GM19240 (cell line): ENCODE measurements at regions not wholly inside any gene's neighbourhood (a gene's known extent, or its start where the extent isn't known, plus 50 kb on each side); places are given as distances from the start of the nearest gene placed in this dataset.

Experiments used
- DNase-seq: peaks from one replicate; pipeline ENCODE4 v3.0.0; 2011; ENCODE audit warnings: low spot score; ENCODE audit not compliant: insufficient read length

DNA sequence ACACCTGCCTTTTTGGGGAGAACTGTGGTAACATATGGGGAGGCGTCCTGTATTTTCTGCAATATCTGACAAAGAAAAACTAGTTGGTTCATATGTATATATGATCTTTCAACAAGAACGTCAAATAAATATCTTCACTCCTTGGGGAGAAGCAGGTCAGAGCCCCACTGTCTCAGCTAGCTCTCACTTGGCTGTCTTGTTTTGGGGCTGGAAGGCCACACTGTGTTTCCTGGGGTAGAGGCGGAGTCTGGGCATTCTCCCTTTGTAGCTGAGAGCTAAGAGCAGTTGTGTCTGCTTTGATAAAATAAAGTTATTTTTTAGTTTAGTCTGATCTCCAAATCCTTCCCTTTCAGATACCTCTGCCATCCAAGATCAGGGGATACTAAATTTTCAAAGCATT is 83.9 kb upstream of the IGFBP3 start:
- DNase-seq: no peak

DNA sequence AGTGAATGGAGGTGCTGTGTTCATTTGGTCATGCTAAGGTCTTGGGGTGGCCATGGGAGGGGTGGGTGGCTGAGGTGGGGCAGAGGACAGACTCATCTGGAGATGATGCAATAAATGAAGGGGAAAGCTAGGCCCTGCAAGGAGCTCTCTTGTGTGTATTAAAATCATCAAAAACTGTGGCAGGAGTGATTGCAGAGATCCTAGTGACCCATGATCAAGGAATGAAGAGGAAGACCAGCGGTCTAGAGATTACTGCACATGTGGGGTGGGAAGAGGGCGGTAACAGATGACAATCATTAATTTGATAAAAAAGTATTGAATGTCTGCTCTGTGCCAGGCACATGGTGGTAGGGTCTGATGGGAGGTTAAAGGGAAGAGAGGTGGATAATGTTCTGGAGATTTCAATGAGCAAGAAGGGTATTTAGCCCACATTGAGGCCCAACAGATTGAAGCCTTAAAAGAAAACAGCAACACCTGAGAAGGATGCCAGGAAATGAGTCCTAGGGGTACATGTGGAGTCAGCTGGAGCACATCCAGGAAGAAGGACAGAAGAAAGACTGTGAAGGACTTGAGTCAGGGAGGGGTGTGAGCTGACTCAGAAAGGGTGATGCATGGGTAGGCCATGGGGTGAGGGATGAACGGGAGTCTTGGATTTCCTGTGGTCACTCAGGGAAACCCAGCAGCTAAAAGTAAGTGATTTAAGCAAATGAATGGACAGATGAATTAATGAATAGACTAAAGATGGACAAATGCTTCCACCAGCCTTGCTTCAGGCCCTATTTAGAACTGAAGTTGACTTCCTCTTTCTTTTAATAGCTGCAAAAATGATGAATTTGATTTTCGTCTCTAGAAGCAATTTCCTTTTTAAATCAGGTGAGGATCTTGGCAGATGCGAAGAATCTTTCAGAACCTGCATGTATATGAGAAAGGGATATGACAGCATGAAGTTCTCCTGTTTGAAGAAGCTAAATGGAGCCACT is 83.1 kb upstream of the IGFBP3 start:
- DNase-seq: no peak

DNA sequence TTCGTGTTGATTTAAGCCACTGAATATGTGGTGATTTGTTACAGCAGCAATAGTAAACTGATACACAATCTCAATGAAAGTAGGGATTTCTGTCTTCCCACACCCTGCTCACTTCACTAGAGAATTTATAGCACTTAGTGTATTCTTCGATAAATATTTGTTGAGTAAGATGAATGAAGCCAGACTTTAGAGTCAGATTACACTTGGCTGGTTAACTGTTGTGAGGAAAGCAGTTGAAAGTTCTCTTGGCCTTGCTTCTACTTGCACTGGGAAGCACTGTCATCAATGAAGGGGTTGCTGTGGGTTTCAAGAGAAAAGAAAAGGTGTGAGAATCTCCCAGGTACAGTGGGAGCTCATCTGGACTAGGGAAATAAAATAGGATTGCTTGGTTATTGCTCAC is 82.1 kb upstream of the IGFBP3 start:
- no peak for DNase-seq

DNA sequence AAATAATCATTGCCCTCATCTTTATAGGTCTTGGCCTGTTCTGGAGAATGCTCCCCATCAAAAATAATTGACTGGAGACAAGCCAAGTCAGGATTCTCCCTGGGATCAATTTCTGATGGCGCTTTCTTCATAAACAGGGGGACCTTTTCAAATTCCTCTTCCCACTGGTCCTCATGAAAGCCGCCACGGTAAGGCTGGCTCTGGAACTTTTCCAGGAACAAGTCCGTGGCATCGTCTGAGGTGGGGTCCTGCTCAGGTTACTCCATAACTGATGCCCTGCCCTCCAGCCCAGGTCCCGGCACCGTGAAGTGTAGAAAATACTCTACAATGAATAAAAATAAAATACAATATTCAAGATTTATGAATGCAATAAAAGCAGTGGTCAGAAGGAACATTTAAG is 79.4 kb upstream of the IGFBP3 start:
- DNase-seq: no peak

DNA sequence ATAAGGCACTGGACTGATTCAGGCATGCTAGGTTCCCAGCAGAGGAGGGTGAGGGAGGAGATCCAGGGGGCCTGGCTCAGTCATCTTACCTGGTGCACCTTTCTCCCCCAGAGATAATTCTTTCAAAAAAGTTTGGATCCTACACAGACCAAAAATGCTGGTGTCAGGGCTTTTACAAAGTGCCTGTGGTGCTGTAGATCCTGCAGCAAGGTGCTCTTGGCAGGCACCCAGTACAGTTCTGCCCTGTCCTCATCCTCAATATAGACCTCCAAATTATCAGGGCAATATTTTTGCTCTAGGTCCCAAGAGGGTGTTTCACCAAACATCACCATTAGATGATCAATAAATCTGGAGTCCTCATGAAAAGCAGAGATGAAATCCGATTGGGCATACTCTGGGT is 78.5 kb upstream of the IGFBP3 start:
- DNase-seq: no peak

DNA sequence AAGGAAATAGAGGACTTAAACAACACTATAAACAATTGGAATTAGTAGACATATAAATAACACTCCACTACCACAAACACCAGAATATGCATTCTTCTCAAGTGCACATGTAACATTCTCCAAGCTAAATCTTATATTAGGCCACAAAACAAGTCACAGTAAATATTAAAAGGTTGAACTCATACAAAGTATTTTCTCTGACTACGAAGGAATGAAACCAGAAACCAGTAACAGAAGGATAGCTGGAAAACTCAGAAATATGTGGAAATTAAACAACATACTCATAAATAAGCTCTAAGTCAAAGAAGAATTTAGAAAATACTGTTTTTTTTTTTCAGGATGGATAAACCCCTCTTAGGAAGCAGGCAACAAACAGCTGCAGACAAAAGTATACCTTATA is 77.4 kb upstream of the IGFBP3 start:
- no peak for DNase-seq

DNA sequence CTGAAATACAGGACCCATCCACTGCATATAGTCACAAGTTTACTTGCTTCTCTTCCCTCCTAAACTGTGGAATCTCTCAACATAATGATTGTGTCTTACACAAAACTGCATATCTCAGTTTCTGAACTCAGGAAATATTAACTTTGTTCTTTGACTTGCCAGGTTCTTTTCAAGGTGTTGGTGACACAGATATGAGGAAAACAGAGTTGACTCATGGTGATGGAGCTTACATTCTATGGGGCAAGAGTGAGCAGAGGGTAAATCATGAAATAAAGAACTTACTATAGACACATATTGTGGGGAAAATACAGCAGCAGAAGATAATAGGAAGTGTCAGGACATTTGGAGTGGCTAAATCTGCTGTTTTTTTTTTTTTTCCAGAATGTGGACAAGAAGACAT is 72.5 kb upstream of the IGFBP3 start:
- DNase-seq: no peak

DNA sequence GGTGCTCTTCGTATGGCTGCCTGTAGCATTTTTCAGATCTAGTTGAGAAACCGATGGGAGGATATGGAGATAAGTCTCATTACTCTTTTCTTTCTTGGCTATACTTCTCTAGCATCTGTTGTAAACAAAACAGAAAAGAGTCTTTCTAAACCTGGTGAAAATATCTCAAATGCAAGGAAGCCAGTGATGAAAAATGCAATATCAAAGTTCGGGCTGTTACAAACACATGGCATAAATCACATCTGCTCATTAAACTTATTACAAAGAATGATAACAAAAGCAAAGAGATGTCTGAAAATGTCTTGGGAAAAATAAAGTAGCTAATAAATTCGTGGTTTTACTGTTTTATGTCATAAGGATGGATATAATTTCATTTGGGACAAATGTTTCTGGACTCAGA is 71.8 kb upstream of the IGFBP3 start:
- no peak for DNase-seq

DNA sequence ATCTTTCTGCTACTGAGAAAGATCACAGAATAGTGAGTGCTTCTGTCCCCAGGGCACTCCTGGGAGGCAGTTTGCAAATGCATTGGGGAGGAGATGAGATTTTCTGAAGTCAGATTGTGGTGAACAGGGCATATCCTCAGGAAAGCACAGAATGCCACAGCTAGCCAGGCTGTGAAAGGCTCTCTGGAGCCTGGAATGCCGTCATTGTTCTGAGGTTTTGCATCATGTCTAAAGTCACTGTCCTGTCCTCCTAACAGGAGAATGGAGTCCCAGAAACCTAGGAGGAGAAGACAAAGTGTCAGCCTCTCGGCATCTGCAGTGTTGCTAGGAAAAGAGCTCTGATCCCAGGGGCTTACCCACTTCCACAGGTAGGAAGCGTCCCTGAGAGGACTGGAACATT is 69.2 kb upstream of the IGFBP3 start:
- no peak for DNase-seq

DNA sequence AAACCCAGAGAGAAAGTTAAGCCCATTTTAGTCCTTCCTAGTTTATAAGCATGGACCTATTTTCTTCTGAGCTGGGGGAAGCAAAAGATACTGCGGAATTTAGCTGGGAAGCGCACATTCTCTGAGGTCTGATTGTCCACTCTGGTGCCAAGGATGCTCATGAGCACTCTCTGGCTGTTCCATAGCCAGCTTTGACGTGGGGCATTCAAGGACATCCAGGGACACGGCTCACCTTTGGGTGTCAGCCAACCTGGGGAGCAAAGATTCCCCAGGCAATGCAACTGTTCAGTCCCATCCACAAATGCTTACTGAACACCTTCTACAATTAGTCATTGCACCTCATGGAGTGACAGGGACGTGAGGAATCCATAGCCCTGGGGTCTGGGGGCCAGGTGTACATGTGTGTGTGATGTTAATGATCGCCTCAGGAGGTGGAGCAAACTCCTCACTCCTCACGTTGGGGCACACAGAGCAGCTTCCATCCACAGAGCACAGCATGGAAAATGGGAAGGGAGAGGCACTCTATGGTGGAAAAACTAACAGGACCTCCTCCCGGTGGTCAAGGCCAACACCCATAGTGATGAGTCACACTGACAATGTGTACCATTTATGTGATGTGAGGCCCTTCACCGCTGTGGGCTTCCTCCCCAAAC is 67.5 kb upstream of the IGFBP3 start:
- DNase-seq: no peak

DNA sequence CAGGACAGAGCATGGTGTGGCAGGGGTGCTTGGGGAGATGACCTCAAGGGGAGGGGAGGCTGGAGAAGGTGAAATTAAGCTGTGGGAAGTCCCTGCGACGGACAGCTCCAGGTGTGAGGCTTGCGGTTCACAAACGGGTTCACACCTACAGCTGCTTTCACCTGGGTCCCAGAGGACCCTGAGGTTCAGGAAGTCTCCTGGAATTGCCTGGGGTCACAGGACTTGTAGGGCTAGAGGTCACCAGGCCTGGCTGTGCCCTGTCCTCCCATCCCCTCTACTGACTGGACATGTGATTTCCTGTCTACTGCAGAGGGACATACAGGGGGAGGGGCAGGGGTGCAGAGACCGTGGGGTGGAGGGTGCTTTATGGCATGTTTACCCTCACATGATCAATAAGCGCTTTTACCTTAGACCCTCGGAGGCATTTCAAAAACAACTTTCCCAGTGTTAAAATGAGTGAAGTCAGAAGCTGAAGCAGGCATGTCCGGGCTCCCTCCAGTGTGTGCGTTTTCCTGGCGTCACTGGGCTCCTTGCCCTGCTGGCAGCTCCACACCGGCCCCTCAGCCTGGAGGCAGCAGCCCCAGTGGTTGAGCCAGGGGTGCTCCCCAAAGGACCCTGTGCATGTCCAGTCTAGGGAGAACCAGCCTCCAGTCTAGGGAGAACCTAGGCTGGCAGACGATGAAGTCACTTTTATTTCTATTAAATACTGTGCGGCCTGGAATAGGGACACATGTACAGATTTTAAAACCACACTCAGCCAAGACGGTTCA is 66.6 kb upstream of the IGFBP3 start:
- DNase-seq: no peak

DNA sequence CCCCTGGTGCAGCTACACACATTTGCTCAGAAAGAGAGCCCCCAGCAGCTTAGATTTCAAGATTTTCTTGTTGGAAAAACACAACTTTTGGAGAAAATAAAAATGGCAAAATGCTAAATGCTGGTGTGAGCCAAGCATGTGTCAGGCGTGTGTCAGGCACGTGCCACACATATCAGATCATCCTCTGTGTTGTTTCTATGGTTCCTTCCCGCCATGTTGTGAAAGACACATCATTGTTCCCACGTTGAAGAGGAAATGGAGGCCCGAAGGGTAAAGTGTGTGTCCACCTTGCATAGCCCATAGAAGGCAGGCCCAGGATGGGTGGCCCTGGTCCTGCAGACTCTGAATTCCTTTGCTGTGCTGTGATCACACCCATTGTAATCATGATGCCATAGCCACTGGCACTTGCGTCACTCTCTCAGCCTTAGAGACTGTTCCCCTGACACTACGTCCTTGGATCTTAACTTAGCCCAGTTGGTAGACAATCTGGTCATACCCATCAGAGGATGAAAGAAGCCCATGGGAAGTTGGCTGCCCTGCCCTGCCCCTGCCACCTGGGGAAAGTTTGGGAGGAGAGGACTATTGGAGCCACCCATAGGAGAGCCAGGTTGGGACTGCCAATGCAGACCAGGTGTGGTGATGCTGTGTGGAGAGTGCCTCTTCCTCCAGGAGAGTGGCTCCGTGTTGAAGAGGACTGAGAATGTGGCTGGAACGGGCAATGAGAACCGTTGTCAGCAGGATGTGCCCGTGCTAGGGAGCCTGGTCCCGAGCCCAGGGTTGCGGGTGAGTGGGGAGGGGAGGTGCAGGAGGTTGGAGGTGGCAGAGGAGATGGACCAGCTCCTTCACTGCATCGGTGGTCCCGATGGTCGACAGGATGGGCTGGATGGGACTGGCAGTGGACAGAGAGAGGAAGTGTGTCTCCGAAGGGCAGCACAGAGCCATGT is 65.6 kb upstream of the IGFBP3 start:
- no peak for DNase-seq

DNA sequence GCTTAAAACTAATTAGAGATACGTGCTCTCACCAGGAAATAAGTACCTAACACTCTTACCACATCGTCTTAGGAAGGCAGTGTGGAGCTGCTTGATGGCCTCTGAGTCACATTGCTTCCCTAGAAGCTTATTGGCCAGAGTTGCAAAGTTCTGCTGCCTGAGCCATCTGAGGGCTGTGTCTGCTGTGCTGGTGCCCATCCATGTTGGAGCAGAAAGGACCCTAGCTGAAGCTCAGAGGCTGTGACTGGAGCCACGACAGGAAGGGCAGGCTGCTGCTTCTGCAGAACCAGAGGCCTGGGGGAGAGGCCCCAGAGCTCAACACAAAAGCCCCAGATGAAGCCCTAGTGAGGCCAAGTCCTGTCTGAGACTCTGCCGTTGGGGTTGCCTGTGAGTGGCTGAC is 64.8 kb upstream of the IGFBP3 start:
- no peak for DNase-seq

DNA sequence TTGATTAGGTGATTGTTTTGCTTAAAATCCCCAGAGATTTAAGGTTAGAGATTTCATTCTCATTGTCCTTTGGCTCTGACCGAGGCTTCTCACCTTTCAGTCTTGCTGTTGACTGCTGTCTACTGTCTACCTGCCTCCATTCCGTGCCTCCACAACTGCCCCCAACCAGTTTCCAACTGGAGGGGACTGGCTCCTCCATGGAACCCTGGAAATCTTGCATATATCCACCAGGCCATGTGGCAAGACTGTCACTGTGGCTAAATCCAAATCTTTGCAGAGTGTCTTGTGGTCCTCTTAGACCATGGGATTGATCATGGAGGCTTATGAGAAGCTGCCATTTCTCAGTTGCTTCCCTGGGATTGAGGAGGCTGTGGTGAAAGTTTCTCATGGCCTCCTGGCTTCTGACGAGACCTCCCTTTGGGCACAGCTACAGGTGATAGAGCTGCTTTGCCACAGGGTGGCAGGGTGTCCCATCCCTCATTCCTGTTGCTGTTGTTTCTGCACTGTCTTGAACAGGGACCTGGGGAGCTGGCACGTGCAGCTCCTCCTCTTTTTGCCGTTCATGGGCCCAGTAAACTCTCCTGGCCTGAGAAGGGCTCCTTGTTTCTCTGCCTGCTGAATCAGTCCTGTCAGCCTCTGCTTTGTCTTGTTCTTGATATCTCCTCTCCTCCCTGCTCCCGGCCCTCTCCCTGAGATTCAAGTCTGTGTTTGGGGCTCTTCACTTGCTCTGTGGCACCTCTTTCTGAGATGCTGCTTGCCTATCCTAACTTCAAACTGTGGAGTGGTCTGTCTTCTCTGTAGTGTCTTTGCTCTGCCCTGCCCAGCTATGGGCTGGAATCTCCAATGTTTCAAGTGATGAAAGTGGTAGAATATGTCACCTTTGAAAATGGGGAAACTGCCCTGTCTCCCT is 63.6 kb upstream of the IGFBP3 start:
- no peak for DNase-seq

DNA sequence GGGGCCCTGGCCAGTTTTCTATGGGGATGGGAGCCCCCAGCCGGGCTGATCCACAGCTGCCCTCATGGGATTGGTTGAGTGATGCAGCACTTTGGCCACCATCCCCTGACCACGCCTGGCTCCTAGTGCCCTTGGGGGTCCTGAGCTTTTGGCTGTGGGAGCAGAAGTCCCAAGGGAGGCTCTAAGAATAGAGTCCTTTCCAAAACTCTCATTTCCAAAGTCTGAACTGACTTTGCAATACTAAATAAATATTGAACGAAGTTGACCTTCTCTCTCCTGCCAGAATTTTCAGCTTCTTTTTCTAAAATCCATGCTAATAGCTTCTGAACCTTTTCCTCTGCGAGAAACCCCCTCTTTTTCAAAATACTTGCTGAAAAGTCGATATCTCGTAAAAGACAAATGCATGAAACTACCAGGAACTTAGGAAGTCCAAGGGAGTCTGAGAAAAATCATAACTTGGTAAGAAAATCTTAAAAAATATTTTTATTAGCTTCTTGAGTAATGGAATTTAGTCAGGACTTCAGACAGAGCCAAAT is 62.7 kb upstream of the IGFBP3 start:
- no peak for DNase-seq

DNA sequence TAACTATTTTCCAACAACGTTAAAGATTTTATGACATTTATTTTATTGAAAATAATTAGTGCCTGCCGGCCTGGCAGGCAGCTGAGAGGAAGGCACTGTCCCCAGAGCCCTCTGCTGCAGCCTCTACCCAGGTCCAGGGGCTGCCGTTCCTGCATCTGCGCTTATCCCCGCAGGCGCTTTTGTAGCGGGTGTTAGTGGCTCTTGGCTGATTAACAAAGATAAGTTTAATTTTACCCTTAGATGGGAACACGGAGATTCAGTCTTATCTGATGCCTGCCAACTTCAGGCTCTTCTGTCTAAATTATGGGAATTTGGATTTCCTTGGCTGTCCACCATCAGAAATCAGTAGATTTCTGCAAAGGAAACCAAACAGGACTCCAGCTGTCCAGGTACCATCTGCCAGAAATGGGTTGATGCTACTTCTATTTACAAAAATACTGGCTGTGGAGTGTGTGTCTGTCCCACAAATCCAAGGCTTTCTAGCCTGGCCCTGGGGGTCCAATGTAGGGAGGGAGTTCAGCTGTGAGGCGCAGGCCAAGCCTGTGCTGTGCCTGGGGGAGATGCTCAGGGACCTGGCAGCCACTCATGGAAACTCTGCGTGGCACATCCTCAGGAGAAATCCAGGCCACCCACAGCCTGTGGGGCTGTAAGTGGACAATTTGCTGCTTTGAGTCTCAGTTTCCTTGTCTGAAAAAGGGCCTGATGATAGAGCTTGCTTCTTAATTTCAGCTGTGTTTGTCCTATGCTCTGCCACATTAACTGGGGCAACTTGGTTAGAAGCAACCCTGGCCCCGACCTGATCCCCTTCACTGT is 62.0 kb upstream of the IGFBP3 start:
- DNase-seq: no peak

DNA sequence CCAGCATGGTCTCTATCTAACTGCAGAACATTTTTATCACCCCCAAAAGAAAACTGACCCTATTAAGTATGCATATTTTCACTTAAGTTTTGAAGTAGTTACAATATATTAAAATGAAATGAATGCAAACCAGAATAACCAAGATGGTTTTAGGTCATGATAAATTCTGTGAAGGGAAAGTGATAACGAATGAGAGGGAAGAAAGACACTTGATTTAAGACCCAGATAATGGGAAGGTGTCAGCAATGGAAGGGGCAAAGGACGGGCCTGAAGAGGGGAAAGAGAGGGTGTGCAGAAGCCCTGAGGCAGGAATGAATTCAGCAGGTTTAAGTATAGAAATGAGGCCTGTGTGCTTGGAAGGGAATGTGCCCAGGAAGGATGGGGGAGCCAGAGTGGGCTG is 61.1 kb upstream of the IGFBP3 start:
- DNase-seq: no peak

DNA sequence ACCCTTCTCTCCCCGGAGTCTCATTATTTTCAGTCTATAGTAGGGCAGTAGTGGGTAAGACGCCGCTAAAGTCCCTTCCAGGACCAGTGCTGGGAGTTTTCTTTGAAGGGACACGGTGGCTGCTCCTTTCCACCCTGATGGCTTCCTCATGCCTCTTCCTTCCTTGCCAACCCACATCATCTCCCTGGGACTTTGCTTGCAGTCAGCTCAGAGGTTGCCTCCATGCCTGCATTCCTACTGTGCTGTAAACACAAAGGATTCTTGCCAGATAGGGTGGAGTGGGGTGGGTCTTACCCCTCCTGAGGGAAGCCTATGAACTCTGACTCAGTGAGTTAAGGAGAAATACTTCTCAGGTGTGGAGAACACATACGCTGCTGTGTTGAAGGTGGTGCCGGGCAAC is 59.9 kb upstream of the IGFBP3 start:
- no peak for DNase-seq
